Pancreas (tissue), 10 donors: ENCODE measurements at regions not wholly inside any gene's neighbourhood (a gene's known extent, or its start where the extent isn't known, plus 50 kb on each side); places are given as distances from the start of the nearest gene placed in this dataset.

ENCODE experiments used
- ATAC-seq, 4 donors: fragments of 200-7000 bp; cut with Tn5 transposase; one replicate each; pipeline versions ENCODE4 v1.8.0 to v1.9.1; 2020; ENCODE audit warnings: mild to moderate bottlenecking in 4 of 4, moderate library complexity in 4 of 4
- DNase-seq, 6 donors: peaks; one replicate each; pipeline ENCODE4 v3.0.0-alpha.2; 2020
- FAIRE-seq: peaks from 2 replicates; lab custom pipeline; 2012; peaks lifted over from hg19 to GRCh38; lab: Jason Lieb, UNC
- H3K27ac ChIP-seq, 4 donors: fragments of 200-600 bp; sonication (generic); 1 replicate in 3 of 4; 2 replicates in 1 of 4; pipeline versions ENCODE4 v1.5.0 to v1.8.0; 2020
- H3K27me3 ChIP-seq, 4 donors: fragments of 200-600 bp; one replicate each; pipeline ENCODE4 v1.8.0; 2021
- H3K36me3 ChIP-seq, 3 donors: fragments of 200-600 bp; sonication (generic) in 1 of 3; one replicate each; pipeline versions ENCODE4 v1.5.0 to v1.8.0; 2020 to 2021
- H3K4me1 ChIP-seq, 3 donors: fragments of 200-600 bp; one replicate each; pipeline ENCODE4 v1.8.0; 2021
- H3K4me3 ChIP-seq, 4 donors: fragments of 200-600 bp; sonication (generic) in 2 of 4; one replicate each; pipeline versions ENCODE4 v1.5.0 to v1.8.0; 2020 to 2021
- H3K9me3 ChIP-seq, 4 donors: fragments of 200-600 bp; one replicate each; pipeline ENCODE4 v1.8.0; 2021
- WGBS, 2 donors: extraction: QIAGEN DNeasy Blood & Tissue Kit; methylation state at CpG; one replicate each; pipeline ENCODE4 v1.1.7; 2013; 5-methylcytosine and 5-hydroxymethylcytosine counted together
- intact Hi-C, 3 donors: fragments of 100-400 bp; cut with DNase I; formaldehyde crosslinking; loops; one replicate each; pipeline versions ENCODE4 v1.11.1 to v1.14.2; 2022
- TF ChIP-seq, protein P1 (sequence below), 4 donors: fragments of 200-600 bp; sonication (generic) in 3 of 4; IDR thresholded peaks; one replicate each; pipeline versions ENCODE4 v1.5.0 to v1.8.0; 2021; ENCODE audit warnings: antibody characterized with exemption in 4 of 4
- donor health status: healthy with polysubstance abuse.
- donor health status: DM: no; HTN: no; CAD: no; lungs with moderate emphysema.
- donor health status: DM: no; HTN: no; CAD: no.
- donor health status: control.
- donor health status: control.
- donor health status: Bipolar disorder and iron deficiency.
- donor health status: DM: yes; HTN: yes; CAD: no.
- donor health status: DM: no; HTN: no; CAD: no.
- donor health status: DM: no; HTN: no; CAD: no.
- donor health status: DM: yes; HTN: yes; CAD: no.

DNA sequence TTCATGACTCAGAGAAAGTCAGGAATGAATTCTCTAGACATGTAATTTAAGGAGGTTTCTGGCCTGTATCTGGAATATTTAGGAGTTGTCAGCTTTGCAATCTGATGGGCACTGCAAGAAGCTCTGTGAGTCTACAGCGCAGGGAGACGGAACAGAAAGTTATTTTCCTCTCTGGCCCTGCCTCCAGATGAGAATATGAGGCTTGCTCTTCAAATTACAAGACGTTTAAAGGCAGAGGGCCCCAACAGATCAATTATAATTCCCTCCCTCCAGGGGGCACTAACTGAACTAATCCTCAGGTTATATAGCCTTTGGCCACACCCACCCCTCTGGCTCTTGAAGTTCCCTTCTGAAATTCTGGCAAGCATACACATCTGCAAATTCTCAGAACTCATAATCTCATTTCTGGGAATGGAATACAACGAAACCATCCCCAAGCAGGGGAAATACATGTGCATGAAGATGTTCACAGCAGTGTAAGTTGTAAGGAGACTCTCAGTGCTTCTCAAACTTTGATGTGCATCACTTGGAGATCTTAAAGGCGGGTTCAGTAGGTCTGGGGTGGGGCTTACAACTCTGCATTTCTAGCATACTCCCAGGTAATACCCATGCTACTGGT, 307.6 kb downstream of the CWC27 start:
- intact Hi-C loops = no loop called here
- no peak overlapping the region for H3K4me3 ChIP-seq
- no peaks in the 10 kb centered on the region for H3K27me3 ChIP-seq
- DNase-seq = peak in 3 of 6 donors; percentile 11 to 37 (median 25)
- no peaks in the 10 kb centered on the region for H3K36me3 ChIP-seq
- ATAC-seq = peak in 3 of 4 donors; percentile 54 to 79 (median 67)
- no peak for FAIRE-seq
- 52 to 64% methylated on average over 5 of the region's 5 CpGs for WGBS, 2 donors
- TF ChIP-seq, protein P1, sequence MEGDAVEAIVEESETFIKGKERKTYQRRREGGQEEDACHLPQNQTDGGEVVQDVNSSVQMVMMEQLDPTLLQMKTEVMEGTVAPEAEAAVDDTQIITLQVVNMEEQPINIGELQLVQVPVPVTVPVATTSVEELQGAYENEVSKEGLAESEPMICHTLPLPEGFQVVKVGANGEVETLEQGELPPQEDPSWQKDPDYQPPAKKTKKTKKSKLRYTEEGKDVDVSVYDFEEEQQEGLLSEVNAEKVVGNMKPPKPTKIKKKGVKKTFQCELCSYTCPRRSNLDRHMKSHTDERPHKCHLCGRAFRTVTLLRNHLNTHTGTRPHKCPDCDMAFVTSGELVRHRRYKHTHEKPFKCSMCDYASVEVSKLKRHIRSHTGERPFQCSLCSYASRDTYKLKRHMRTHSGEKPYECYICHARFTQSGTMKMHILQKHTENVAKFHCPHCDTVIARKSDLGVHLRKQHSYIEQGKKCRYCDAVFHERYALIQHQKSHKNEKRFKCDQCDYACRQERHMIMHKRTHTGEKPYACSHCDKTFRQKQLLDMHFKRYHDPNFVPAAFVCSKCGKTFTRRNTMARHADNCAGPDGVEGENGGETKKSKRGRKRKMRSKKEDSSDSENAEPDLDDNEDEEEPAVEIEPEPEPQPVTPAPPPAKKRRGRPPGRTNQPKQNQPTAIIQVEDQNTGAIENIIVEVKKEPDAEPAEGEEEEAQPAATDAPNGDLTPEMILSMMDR (IDR thresholded peaks at IDR 0.05) = no peak
- no peaks in the 10 kb centered on the region for H3K4me1 ChIP-seq
- H3K9me3 ChIP-seq = no peaks in the 10 kb centered on the region
- no peak overlapping the region for H3K27ac ChIP-seq

DNA sequence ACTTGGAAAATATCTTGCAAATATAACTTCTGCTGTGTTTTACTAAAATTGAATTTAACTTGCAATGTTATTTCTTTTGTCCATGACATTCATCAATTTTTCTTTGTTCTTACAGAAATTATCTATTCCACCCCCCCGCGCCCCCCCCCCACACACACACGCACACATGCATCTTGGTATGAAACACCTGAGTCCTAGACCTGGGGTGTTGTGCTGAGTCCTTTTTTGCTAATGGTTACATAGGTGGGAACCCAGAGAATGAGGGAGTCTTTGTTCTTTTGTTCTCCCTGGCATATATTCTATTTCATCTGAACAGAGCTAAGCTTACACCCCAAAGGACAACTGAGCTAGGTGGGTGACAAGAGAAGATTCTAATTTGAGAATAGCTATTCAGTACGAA, 308.9 kb downstream of the CWC27 start:
- Histone ChIP-seq H3K4me3 (no peak overlapping the region), H3K27me3 (no peaks in the 10 kb centered on the region), H3K9me3 (no peaks in the 10 kb centered on the region), H3K4me1 (no peaks in the 10 kb centered on the region), H3K27ac (no peak overlapping the region), H3K36me3 (no peaks in the 10 kb centered on the region)
- no peak for DNase-seq
- intact Hi-C loops = no loop called here
- FAIRE-seq = no peak
- 44 to 51% methylated on average over 4 of the region's 4 CpGs for WGBS, 2 donors
- TF ChIP-seq, protein P1 (IDR thresholded peaks at IDR 0.05) = no peak
- ATAC-seq = no peak

DNA sequence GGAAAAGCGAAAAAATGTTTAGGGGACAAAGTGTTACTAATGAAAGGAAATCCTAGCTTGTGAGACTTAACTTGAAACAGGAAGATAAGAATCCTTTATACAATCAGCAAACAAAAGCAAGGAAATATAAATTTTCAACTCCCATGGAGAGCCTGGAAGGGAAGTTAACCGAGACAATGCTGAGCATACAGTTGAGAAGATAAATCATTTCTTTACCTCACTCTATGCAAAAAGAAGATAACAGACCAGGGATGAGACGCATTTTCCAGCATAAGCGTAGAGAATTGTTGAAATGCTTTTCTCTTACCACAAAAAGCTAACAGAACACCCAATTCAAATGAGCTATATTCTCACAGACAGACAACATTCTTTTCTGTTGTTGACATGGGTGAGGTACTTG, 309.6 kb downstream of the CWC27 start:
- FAIRE-seq (no peak), ATAC-seq (no peak), DNase-seq (no peak)
- Histone ChIP-seq H3K27me3 (no peaks in the 10 kb centered on the region), H3K9me3 (no peaks in the 10 kb centered on the region), H3K4me1 (no peaks in the 10 kb centered on the region), H3K27ac (no peak overlapping the region), H3K4me3 (no peak overlapping the region), H3K36me3 (no peaks in the 10 kb centered on the region)
- 73 to 81% methylated on average over 4 of the region's 4 CpGs for WGBS, 2 donors
- TF ChIP-seq, protein P1 (IDR thresholded peaks at IDR 0.05) = no peak
- intact Hi-C loops = no loop called here

DNA sequence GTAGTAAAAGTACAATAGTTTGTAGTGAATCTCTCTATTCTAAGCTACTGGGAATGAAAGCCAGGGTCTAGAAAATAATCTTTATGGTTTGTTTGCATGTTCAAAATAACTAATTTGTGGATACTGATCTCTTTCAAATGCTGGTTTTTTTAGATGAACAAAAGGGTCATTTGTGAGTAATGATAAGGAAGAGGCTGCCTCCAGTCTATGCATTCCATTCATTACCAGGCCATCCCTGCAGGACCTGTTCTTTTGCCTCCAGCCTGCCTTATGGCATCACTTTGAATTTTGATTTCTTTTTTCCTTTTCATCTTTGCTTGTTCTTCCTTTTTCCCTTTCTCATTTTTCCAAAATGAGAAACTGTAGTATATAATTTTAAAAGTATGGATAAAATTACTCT, 312.3 kb downstream of the CWC27 start:
- FAIRE-seq = no peak
- ATAC-seq = no peak
- TF ChIP-seq, protein P1 (IDR thresholded peaks at IDR 0.05) = no peak

DNA sequence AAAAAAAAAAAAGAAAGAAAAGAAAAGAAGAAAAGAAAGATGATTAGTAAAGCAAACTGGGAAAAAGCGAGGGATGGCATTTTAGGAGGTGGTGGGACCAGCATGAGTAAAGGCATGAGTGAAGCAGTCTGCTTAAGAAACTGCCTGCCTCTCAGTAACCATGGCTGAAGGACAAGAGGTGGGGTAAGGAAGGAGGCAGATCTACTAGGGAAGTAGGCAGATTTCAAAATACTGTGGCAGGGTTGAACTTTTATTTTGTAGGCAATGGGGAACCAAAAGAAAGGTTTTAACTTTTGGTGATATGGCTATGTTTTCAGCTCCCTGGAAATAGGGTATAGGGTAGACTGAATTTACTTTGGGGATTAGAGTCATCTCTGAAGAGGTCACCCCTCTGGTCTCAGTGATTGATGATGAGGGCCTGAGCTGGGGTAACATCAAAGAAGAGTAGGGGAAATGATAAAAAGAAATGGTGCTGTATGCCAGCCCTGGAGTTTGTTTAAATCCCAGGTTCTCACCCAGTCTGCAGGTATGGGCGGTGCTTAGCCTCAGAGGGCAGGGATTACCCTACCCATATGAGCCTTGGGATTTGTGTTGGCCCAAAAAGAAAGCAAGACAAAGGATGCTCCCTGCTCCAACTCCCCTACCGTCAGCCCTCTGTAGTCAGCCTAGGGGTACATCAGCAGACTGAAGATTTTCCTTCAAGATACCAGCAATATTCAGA, 316.2 kb downstream of the CWC27 start:
- TF ChIP-seq, protein P1 (IDR thresholded peaks at IDR 0.05) = no peak
- no peak overlapping the region for H3K4me3 ChIP-seq
- no peaks in the 10 kb centered on the region for H3K9me3 ChIP-seq
- no peak overlapping the region for H3K27ac ChIP-seq
- intact Hi-C loops = no loop called here
- DNase-seq (no peak), ATAC-seq (no peak), FAIRE-seq (no peak)
- H3K4me1 ChIP-seq = no peaks in the 10 kb centered on the region
- no peaks in the 10 kb centered on the region for H3K36me3 ChIP-seq
- no peaks in the 10 kb centered on the region for H3K27me3 ChIP-seq
- 83 to 94% methylated on average over 3 of the region's 3 CpGs for WGBS, 2 donors

More for the DNA sequence above, 312.3 kb downstream of the CWC27 start:
- H3K27me3 ChIP-seq = no peaks in the 10 kb centered on the region
- intact Hi-C loops = no loop called here
- no peaks in the 10 kb centered on the region for H3K4me1 ChIP-seq
- H3K4me3 ChIP-seq = no peak overlapping the region
- no peaks in the 10 kb centered on the region for H3K36me3 ChIP-seq
- H3K9me3 ChIP-seq = no peaks in the 10 kb centered on the region
- no peak for DNase-seq
- H3K27ac ChIP-seq = no peak overlapping the region
